ENCODE measurements at regions not wholly inside any gene's neighbourhood (a gene's known extent, or its start where the extent isn't known, plus 50 kb on each side); places are given as distances from the start of the nearest gene placed in this dataset.
"Not testable (repeated sequence)": the region's sequence is repeated elsewhere in the genome, so short reads cannot be mapped to it uniquely, and the experiment has no call there.

GRCh38 chr18:60894254-60894945 is 438.8 kb upstream of the CDH20 start:
- DNase-seq = no peak

- DNase-seq = peak; percentile 18
Observed at GRCh38 chr18:60895181-60895580, 438.0 kb upstream of the CDH20 start.

DNA sequence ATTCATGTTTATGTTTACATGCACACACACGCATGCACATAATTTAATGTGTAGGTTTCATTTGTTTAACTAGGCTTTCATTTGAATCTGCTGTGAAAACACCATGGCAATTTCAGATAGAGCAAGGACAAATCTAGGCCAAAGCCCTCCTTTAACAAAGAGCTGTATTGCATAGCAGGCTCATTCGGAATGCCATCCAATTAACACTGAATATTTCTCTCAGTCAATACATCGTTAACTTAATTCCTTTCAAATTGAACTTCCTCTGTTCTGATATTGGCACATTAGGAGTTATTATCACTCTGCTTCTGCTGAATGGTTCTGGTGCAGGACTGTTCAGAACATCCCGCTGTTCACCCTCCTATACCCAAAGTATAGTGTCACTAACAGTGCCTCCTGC is 435.1 kb upstream of the CDH20 start:
- DNase-seq = no peak

DNA sequence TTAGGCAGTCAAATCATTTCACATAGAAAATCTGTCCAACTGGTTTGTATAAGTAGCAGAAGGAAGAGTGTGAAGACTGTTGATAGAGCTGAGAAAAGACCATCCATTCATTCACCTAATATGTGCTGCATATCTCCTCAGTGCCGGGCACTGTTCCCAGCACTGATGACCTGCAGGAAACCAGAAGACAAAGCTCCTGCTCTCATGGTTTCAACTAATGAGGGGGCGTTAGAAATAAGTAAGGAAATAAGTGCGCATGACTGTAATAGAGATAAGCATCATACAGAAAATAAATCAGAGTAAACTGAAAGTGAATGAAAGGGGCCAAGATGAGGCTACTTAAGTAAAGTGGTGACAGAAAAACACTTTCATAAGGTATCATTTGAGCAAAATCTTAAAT is 427.5 kb upstream of the CDH20 start:
- no peak for DNase-seq

DNA sequence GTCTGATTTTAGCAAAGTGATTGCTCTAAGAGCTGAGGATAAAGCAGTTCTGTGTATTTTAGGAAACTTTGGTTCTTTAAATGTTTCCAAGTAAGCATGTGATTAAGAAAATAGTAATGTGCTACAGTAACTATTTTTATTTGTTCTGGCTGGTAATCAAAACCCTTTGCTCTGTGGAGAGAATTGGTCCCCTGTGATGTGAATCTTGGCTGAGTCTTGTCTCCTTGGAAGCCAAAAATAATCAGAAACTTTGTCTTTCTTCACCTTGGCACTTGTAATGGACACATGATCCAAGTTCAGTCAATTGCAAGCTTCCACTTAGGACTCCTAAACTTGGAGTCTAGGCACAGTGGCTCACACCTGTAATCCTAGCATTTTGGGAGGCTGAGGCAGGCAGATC is 422.7 kb upstream of the CDH20 start:
- DNase-seq = peak; percentile 53

DNA sequence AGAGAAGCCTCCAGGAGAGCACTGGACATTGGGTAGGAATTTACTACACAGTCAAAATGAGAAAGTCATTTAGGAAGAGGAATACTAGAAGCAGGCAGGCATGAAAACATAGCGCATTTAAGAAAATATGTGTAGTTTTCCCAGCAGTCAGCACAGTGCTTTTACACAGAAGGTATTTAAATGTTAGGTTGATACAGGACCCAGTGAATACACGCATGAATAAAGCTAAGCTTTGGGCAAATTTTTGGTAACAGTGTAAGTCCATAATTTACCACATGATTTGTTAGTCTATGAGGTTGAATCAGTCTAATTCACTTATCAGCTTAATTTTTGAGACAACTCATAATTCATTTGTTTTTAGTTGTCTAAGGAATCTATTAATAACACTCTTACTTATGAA is 421.7 kb upstream of the CDH20 start:
- no peak for DNase-seq

GRCh38 chr18:60915160-60915559 is 418.1 kb upstream of the CDH20 start:
- DNase-seq = no peak

- not testable (repeated sequence) for DNase-seq
Observed at GRCh38 chr18:60918862-60919261, 414.4 kb upstream of the CDH20 start.

DNA sequence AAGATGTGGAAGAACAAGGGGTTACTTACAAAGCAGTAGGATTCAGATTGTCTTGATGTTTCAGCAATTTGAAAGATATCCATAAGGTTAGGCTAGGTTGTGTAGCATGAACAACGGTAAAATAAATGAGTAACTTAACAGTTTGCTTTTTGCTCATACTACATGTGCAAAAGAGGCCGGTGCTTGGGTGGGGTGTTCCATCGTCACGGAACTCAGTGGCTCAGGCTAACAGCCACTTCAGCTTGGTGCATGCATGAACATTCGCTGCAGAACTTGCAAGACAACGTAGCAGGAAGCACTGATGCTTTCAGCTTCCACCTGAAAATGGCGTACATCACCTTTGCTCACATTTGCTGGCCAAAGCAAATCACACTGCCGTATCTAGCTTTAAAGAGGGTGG is 407.3 kb upstream of the CDH20 start:
- DNase-seq = no peak

DNA sequence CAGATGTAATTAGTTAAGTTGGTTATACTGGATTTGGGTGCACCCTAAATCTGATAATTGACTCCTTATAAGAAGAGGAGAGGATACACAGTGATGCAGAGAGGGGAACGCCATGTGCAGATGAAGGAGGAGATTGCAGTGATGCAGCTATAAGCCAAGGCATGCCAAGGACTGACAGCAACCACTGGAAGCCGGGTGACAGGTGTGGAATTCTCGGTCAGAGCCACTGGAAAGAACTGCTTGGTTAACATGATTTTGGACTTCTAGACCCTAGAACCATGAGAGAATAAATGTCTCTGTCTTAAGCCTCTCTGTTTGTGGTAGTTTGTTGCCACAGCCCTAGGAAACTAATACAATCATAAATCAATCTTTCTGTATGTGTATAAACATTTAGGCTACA is 403.3 kb upstream of the CDH20 start:
- DNase-seq = no peak

DNA sequence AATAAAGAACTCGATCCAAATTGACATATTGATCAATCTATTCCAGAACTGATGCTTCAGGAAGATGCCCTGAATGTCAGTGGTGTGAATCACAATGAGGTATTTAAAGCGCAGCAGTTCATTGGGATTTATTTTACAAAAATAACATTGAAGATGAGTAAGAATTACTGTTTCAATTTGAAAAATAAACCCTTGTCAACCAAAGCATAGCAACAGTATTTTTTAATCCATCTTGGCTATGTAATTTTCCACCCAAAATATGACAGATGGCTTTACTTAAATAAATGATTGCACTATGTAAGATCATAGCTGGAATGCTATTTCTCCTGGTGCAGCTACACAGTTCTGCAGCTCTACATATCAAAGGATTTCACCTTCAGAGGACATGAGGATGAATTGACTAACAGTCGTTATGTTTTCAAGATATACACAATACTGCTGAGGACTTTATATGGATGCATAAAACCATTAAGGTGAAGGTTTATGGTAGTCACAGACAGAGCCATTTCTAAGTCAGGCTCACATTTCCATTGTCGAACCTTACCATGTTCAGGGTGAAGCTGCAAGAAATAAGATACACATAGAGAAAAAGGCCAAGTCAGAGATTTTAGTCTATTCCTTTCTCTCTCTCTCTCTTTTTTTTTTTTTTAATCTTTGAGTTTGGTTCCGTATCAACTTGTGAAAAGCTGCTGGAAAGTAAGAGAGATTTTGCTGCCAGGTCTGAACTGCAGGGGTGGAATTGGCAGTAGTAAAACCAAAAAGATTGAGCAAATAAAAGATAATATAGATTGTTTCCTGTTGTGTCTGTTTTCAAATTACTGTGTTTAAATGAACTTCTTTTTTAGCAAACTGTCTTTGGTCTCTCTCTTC is 398.0 kb upstream of the CDH20 start:
- DNase-seq = peak; percentile 84

DNA sequence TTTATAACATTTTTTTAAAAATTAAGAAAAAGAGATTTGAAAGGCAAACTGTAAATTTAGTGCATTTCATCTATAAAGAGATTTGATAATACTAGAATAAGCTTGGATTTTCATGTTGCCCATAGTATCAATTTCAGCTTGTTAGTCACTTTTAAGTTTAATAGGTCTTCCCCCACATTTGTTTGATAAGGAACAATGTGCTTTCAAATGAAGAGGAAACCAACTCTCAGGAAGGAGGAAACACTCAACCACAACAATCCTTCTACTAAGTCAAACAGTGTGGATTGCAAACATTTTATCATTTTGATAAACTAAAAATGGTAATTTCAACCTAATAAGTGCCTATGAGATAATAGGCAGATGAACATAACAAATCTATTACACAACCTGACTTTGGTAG is 397.1 kb upstream of the CDH20 start:
- DNase-seq = no peak

- no peak for DNase-seq
Observed at GRCh38 chr18:60943297-60943696, 389.9 kb upstream of the CDH20 start.

- DNase-seq = no peak
Observed at GRCh38 chr18:60950634-60951033, 382.6 kb upstream of the CDH20 start.

DNA sequence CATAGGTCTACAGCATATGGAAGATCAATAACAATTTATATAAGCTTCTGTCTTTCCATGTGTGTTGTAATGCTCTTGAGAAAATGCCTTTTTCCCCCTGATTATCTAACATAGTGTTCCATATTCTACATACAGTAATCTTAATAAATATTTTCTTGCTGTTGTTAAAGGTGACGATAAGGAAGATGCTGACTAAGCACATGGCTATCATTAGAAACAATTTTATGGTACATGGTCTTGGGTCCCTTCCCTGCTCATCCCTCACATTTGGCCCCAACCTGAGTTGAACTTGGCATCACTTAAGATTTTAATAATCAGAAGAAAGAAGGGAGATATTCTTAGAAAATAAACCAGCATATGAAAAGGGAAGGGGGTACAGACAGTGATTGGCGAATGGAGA is 382.1 kb upstream of the CDH20 start:
- no peak for DNase-seq

DNA sequence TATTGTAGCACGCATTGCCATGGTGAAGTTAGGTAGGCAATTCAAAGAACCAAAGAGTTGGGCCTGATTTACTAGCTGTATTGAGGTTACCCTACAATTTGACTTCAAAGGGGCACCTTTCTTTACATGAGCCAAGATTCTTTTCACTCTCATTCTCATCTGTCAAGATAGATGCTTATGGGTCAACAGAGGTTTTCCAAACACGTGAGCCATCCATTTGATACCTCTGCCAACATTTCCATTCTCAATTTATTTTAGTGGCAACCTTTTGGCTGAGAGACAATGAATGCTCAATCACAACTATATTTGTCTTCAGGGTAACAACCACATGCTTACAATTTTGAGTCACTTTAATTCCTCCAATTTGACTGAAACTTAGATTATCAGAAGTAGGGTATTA is 370.6 kb upstream of the CDH20 start:
- DNase-seq = no peak

DNA sequence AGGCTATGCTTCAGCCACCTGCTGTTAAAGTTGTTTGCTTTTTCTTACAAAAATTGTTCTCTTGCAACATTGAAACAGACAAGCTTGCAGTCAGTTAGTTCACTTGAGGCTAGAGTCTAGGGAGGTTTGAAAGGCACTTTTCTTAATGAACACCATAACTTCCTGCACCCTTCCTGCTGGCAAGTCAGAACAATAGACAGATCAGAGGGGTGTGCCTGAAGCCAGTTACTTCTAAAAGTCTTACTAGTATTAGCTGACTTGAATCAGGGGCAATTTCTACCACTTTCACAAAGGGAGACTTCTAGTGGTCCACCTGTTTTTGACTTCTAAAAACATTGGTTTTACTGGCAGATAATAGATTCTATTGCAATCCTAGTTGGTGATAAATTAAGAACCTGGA is 367.4 kb upstream of the CDH20 start:
- DNase-seq = no peak

GRCh38 chr18:60966876-60967275 is 366.4 kb upstream of the CDH20 start:
- peak; percentile 39 for DNase-seq

GRCh38 chr18:60975420-60975819 is 357.8 kb upstream of the CDH20 start:
- DNase-seq = peak; percentile 16

GRCh38 chr18:60976976-60977375 is 356.3 kb upstream of the CDH20 start:
- DNase-seq = no peak

- peak; percentile 93 for DNase-seq
Observed at GRCh38 chr18:60978338-60978737, 354.9 kb upstream of the CDH20 start.

- no peak for DNase-seq
Observed at GRCh38 chr18:60980422-60981005, 352.7 kb upstream of the CDH20 start.

- DNase-seq = no peak
Observed at GRCh38 chr18:60981682-60982328, 351.4 kb upstream of the CDH20 start.
